ENCODE measurements at regions not wholly inside any gene's neighbourhood (a gene's known extent, or its start where the extent isn't known, plus 50 kb on each side); places are given as distances from the start of the nearest gene placed in this dataset.
"Not testable (repeated sequence)": the region's sequence is repeated elsewhere in the genome, so short reads cannot be mapped to it uniquely, and the experiment has no call there.

- Histone ChIP-seq H3K9ac (ENCODE audit: low read length) (no peak overlapping the region), H3F3A (ENCODE audit: insufficient read depth, low read length, poor library complexity, severe bottlenecking) (no peaks in the 10 kb centered on the region), H3K79me2 (replicated peaks; ENCODE audit: insufficient read depth, low read length) (no peaks in the 10 kb centered on the region), H3K27me3 (ENCODE audit: insufficient read depth, low read depth, low read length) (no peaks in the 10 kb centered on the region), H3K9me3 (ENCODE audit: low read length) (no peaks in the 10 kb centered on the region), H2AFZ (ENCODE audit: low read depth, low read length) (no peak overlapping the region), H3K9me2 (ENCODE audit: insufficient read depth, low read length) (no peaks in the 10 kb centered on the region), H3K27ac (ENCODE audit: low read length) (no peak overlapping the region), H3K4me2 (ENCODE audit: low read length) (no peak overlapping the region), H3K4me3 (ENCODE audit: low read length) (no peak overlapping the region), H3K36me3 (ENCODE audit: insufficient read depth, low read length) (no peaks in the 10 kb centered on the region), H4K20me1 (ENCODE audit: insufficient read depth) (no peaks in the 10 kb centered on the region)
- TF ChIP-seq POLR2AphosphoS5 (IDR thresholded peaks at IDR 0.05): no peak
- TF ChIP-seq SMC3 (conservative IDR thresholded peaks at IDR 0.05; ENCODE audit: poor library complexity): no peak
- TF ChIP-seq CTCF (IDR thresholded peaks at IDR 0.05; ENCODE audit: poor library complexity, severe bottlenecking): no peak
- TF ChIP-seq RAD21 (conservative IDR thresholded peaks at IDR 0.05): no peak
- no peak for TF ChIP-seq EP300 (conservative IDR thresholded peaks at IDR 0.05; ENCODE audit: poor library complexity, severe bottlenecking)
- TF ChIP-seq EZH2 (IDR thresholded peaks at IDR 0.05; ENCODE audit: borderline replicate concordance, insufficient read depth, low read length, poor library complexity, severe bottlenecking): no peak
- no peak for TF ChIP-seq REST (IDR thresholded peaks at IDR 0.05; ENCODE audit: borderline replicate concordance)
- no peak for TF ChIP-seq TAF1 (IDR thresholded peaks at IDR 0.05; ENCODE audit: low read depth)
- TF ChIP-seq MXI1 (conservative IDR thresholded peaks at IDR 0.05; ENCODE audit: poor library complexity, severe bottlenecking): no peak
Observed at GRCh38 chr3:145911016-145911415, 250.0 kb downstream of the PLOD2 start.

DNA sequence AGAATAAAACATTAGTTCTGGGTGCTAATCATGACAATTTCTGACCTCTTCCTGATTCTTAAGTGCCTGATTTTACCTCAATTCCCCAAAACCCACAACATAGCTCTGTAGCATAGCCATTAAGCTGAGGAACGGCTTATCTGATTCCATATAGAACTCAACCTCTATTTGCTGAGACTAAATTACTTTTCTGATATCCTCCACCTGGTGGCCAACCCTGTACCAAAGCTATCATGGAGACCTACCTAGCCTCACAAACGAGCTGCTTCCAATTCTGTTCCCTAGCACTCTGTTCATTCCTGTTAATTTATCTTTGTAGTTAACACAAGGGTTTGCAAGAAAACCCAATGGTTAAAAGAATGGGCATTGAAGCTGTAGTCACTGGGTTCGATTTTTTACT, 245.2 kb downstream of the PLOD2 start:
- Histone ChIP-seq H3K36me3 (ENCODE audit: insufficient read depth, low read length) (no peaks in the 10 kb centered on the region), H3K27ac (ENCODE audit: low read length) (no peak overlapping the region), H3K9me2 (ENCODE audit: insufficient read depth, low read length) (no peaks in the 10 kb centered on the region), H2AFZ (ENCODE audit: low read depth, low read length) (no peak overlapping the region), H4K20me1 (ENCODE audit: insufficient read depth) (no peaks in the 10 kb centered on the region), H3K4me3 (ENCODE audit: low read length) (no peak overlapping the region), H3K4me2 (ENCODE audit: low read length) (no peak overlapping the region), H3F3A (ENCODE audit: insufficient read depth, low read length, poor library complexity, severe bottlenecking) (no peaks in the 10 kb centered on the region), H3K9me3 (ENCODE audit: low read length) (no peaks in the 10 kb centered on the region), H3K79me2 (replicated peaks; ENCODE audit: insufficient read depth, low read length) (no peaks in the 10 kb centered on the region), H3K27me3 (ENCODE audit: insufficient read depth, low read depth, low read length) (no peaks in the 10 kb centered on the region), H3K9ac (ENCODE audit: low read length) (no peak overlapping the region)
- TF ChIP-seq MXI1 (conservative IDR thresholded peaks at IDR 0.05; ENCODE audit: poor library complexity, severe bottlenecking) (no peak), RAD21 (conservative IDR thresholded peaks at IDR 0.05) (no peak), CTCF (IDR thresholded peaks at IDR 0.05; ENCODE audit: poor library complexity, severe bottlenecking) (no peak), POLR2AphosphoS5 (IDR thresholded peaks at IDR 0.05) (no peak), SMC3 (conservative IDR thresholded peaks at IDR 0.05; ENCODE audit: poor library complexity) (no peak), TAF1 (IDR thresholded peaks at IDR 0.05; ENCODE audit: low read depth) (no peak), EP300 (conservative IDR thresholded peaks at IDR 0.05; ENCODE audit: poor library complexity, severe bottlenecking) (no peak), EZH2 (IDR thresholded peaks at IDR 0.05; ENCODE audit: borderline replicate concordance, insufficient read depth, low read length, poor library complexity, severe bottlenecking) (no peak), REST (IDR thresholded peaks at IDR 0.05; ENCODE audit: borderline replicate concordance) (no peak)

GRCh38 chr3:145927736-145928135, 233.2 kb downstream of the PLOD2 start:
- H3K27ac ChIP-seq (ENCODE audit: low read length); H4K20me1 ChIP-seq (ENCODE audit: insufficient read depth); H2AFZ ChIP-seq (ENCODE audit: low read depth, low read length); H3K79me2 ChIP-seq (replicated peaks; ENCODE audit: insufficient read depth, low read length); H3K9me2 ChIP-seq (ENCODE audit: insufficient read depth, low read length); H3F3A ChIP-seq (ENCODE audit: insufficient read depth, low read length, poor library complexity, severe bottlenecking); H3K4me2 ChIP-seq (ENCODE audit: low read length); H3K36me3 ChIP-seq (ENCODE audit: insufficient read depth, low read length); H3K9me3 ChIP-seq (ENCODE audit: low read length); H3K27me3 ChIP-seq (ENCODE audit: insufficient read depth, low read depth, low read length); H3K9ac ChIP-seq (ENCODE audit: low read length); H3K4me3 ChIP-seq (ENCODE audit: low read length): not testable (repeated sequence)
